Vagina (tissue), 2 donors: ENCODE measurements at regions not wholly inside any gene's neighbourhood (a gene's known extent, or its start where the extent isn't known, plus 50 kb on each side); places are given as distances from the start of the nearest gene placed in this dataset.
A peak's percentile ranks its signal among the peaks of the same experiment; 100 is the strongest.

Source experiments
- DNase-seq, 2 donors: peaks; one replicate each; pipeline ENCODE4 v3.0.0-alpha.2; 2017; ENCODE audit errors: extremely low spot score in 2 of 2
- H3K27ac ChIP-seq: fragments of 200-600 bp; sonication (generic); one replicate; pipeline ENCODE4 v1.5.1; 2019
- H3K27me3 ChIP-seq: fragments of 200-600 bp; sonication (generic); one replicate; pipeline ENCODE4 v1.5.1; 2019
- H3K36me3 ChIP-seq, 2 donors: fragments of 200-600 bp; sonication (generic); one replicate each; pipeline ENCODE4 v1.5.1; 2017 to 2019
- H3K4me1 ChIP-seq: fragments of 200-600 bp; sonication (generic); one replicate; pipeline ENCODE4 v1.5.1; 2019
- H3K4me3 ChIP-seq, 2 donors: fragments of 200-600 bp; sonication (generic); 1 replicate in 1 of 2; 2 replicates in 1 of 2; pipeline ENCODE4 v1.5.1; 2016 to 2019
- H3K9me3 ChIP-seq: fragments of 200-600 bp; sonication (generic); one replicate; pipeline ENCODE4 v1.5.1; 2019
- POLR2A ChIP-seq, 2 donors: fragments of 450-650 bp; IDR thresholded peaks; one replicate each; pipeline ENCODE4 v1.6.1; 2017; ENCODE audit warnings: antibody characterized with exemption in 2 of 2, mild to moderate bottlenecking in 2 of 2, moderate library complexity in 2 of 2
- POLR2AphosphoS5 ChIP-seq, 2 donors: sonication (generic); formaldehyde crosslinking; IDR thresholded peaks; one replicate each; pipeline ENCODE4 v1.9.0; 2017; ENCODE audit warnings: antibody characterized with exemption in 2 of 2, mild to moderate bottlenecking in 2 of 2, low read depth in 1 of 2; ENCODE audit not compliant: insufficient read depth in 1 of 2
- intact Hi-C: fragments of 100-400 bp; cut with DNase I; formaldehyde crosslinking; loops from one replicate; pipeline ENCODE4 v1.15.1; 2023
- TF ChIP-seq, protein P1 (sequence below), 3 experiments: fragments of 450-650 bp in 2 of 3; fragments of 200-600 bp in 1 of 3; sonication (generic) in 1 of 3; IDR thresholded peaks; one replicate each; pipeline ENCODE4 v1.5.1; 2017 to 2019; ENCODE audit warnings: antibody characterized with exemption in 3 of 3, mild to moderate bottlenecking in 2 of 3, moderate library complexity in 2 of 3

GRCh38 chr2:224159345-224159928 lies 120.4 kb upstream of the SERPINE2 start:
- TF ChIP-seq, protein P1, sequence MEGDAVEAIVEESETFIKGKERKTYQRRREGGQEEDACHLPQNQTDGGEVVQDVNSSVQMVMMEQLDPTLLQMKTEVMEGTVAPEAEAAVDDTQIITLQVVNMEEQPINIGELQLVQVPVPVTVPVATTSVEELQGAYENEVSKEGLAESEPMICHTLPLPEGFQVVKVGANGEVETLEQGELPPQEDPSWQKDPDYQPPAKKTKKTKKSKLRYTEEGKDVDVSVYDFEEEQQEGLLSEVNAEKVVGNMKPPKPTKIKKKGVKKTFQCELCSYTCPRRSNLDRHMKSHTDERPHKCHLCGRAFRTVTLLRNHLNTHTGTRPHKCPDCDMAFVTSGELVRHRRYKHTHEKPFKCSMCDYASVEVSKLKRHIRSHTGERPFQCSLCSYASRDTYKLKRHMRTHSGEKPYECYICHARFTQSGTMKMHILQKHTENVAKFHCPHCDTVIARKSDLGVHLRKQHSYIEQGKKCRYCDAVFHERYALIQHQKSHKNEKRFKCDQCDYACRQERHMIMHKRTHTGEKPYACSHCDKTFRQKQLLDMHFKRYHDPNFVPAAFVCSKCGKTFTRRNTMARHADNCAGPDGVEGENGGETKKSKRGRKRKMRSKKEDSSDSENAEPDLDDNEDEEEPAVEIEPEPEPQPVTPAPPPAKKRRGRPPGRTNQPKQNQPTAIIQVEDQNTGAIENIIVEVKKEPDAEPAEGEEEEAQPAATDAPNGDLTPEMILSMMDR (IDR thresholded peaks at IDR 0.05) = no peak
- TF ChIP-seq POLR2AphosphoS5 (IDR thresholded peaks at IDR 0.05; ENCODE audit: insufficient read depth in 1 of 2, low read depth in 1 of 2) (no peak), POLR2A (IDR thresholded peaks at IDR 0.05) (no peak)
- Histone ChIP-seq H3K36me3 (no peaks in the 10 kb centered on the region), H3K9me3 (no peaks in the 10 kb centered on the region), H3K27me3 (no peaks in the 10 kb centered on the region), H3K4me1 (no peaks in the 10 kb centered on the region), H3K27ac (no peak overlapping the region), H3K4me3 (no peak overlapping the region)
- DNase-seq = peak in 1 of 2 donors; percentile 34
- intact Hi-C loops = no loop called here

GRCh38 chr2:224158831-224159230 lies 119.7 kb upstream of the SERPINE2 start:
- Histone ChIP-seq H3K27ac (no peak overlapping the region), H3K36me3 (no peaks in the 10 kb centered on the region), H3K4me3 (no peak overlapping the region), H3K4me1 (no peaks in the 10 kb centered on the region), H3K9me3 (no peaks in the 10 kb centered on the region), H3K27me3 (no peaks in the 10 kb centered on the region)
- DNase-seq = peak in 1 of 2 donors; percentile 32
- intact Hi-C loops = no loop called here
- TF ChIP-seq, protein P1 (IDR thresholded peaks at IDR 0.05) = no peak
- TF ChIP-seq POLR2A (IDR thresholded peaks at IDR 0.05) (no peak), POLR2AphosphoS5 (IDR thresholded peaks at IDR 0.05; ENCODE audit: insufficient read depth in 1 of 2, low read depth in 1 of 2) (no peak)

DNA sequence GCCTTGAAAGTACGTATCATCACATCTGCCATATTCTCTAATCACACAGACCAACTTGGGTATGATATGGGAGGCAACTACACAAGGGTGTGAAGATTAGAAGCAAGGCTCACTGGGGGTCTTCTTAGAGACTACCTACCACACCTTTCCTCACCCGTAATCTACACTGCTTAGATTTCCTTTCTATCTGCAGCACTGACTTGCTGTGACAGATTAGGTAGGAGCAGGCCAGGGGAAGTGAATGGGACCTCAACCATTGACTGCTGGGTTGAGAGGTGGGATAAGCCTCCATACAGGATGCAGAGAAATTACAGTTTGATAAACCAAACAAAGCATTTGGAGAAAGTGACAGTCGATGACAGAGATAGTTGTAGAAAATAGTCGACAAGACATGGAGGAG lies 119.0 kb upstream of the SERPINE2 start:
- no peaks in the 10 kb centered on the region for H3K9me3 ChIP-seq
- intact Hi-C loops = no loop called here
- H3K4me1 ChIP-seq = no peaks in the 10 kb centered on the region
- H3K27me3 ChIP-seq = no peaks in the 10 kb centered on the region
- H3K27ac ChIP-seq = no peak overlapping the region
- peak in 1 of 2 donors; percentile 40 for DNase-seq
- H3K4me3 ChIP-seq = no peak overlapping the region
- H3K36me3 ChIP-seq = no peaks in the 10 kb centered on the region
- TF ChIP-seq POLR2AphosphoS5 (IDR thresholded peaks at IDR 0.05; ENCODE audit: insufficient read depth in 1 of 2, low read depth in 1 of 2) (no peak), POLR2A (IDR thresholded peaks at IDR 0.05) (no peak)
- TF ChIP-seq, protein P1 (IDR thresholded peaks at IDR 0.05) = no peak

DNA sequence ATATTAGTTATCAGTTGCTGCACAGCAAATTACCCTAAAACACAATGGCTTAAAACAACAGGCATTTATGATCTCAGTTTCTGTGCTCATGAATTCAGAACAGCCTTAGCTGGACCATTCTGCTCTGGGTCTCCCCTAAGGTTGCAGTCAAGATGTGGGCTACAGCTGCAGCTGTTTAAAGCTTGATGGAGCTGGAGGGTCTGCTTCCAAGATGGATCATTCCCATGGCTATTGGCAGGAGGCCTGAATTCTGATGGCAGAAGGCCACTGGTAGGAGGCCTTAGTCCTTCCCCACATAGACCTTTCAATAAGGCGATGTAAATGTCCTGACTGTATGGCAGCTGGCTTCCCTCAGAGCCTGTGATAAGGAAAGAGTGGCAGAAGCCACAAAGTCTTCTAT lies 118.6 kb upstream of the SERPINE2 start:
- intact Hi-C loops = no loop called here

GRCh38 chr2:224156436-224156835 lies 117.3 kb upstream of the SERPINE2 start:
- Histone ChIP-seq H3K36me3 (no peaks in the 10 kb centered on the region), H3K4me1 (no peaks in the 10 kb centered on the region), H3K4me3 (no peak overlapping the region), H3K9me3 (no peaks in the 10 kb centered on the region), H3K27me3 (no peaks in the 10 kb centered on the region), H3K27ac (no peak overlapping the region)
- TF ChIP-seq, protein P1 (IDR thresholded peaks at IDR 0.05) = no peak
- TF ChIP-seq POLR2A (IDR thresholded peaks at IDR 0.05) (no peak), POLR2AphosphoS5 (IDR thresholded peaks at IDR 0.05; ENCODE audit: insufficient read depth in 1 of 2, low read depth in 1 of 2) (no peak)
- peak in 1 of 2 donors; percentile 32 for DNase-seq
- intact Hi-C loops = no loop called here

More for the DNA sequence above, 118.6 kb upstream of the SERPINE2 start:
- Histone ChIP-seq H3K4me1 (no peaks in the 10 kb centered on the region), H3K27ac (no peak overlapping the region), H3K9me3 (no peaks in the 10 kb centered on the region), H3K27me3 (no peaks in the 10 kb centered on the region), H3K4me3 (no peak overlapping the region), H3K36me3 (no peaks in the 10 kb centered on the region)
- TF ChIP-seq POLR2AphosphoS5 (IDR thresholded peaks at IDR 0.05; ENCODE audit: insufficient read depth in 1 of 2, low read depth in 1 of 2) (no peak), POLR2A (IDR thresholded peaks at IDR 0.05) (no peak)
- TF ChIP-seq, protein P1 (IDR thresholded peaks at IDR 0.05) = no peak
- peak in 1 of 2 donors; percentile 20 for DNase-seq
